ENCODE measurements at regions not wholly inside any gene's neighbourhood (a gene's known extent, or its start where the extent isn't known, plus 50 kb on each side); places are given as distances from the start of the nearest gene placed in this dataset.

DNA sequence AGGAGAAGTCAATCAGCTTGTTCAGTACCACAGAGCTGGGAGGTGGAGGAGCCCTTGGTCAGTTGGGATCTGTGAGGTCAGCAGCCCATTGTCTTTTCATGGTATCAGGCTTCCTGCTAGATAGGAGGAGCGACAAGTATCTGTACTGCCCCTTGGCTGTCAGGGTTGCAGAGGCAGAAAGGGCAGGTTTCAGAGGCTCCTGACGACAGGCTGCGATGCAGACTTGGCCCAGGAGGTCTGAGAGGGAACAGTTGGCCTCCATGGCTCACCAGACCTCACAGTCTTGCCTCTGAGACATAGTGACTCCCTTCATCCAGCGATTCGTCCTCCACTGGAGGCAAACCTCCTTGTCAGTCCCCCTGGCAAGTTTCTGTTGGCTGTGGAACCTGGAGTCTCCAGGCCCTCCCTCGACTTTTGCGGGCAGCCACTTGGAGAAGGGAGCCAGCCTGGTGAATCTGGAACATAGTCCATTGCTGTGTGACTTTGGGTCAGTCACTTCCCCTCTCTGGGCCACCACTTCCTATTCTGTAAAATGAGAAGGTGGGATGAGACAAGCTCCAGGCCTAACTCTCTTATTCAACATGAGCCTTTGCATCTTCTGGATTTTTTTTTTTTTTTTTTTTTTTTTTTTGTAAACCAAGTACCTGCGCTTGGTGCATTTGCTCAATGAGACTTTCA is 177.9 kb upstream of the TLE3 start:
- no peaks in the 10 kb centered on the region for H3K36me3 ChIP-seq (ENCODE audit: control insufficient read depth in 1 of 2, insufficient read depth in 2 of 2, low read length in 2 of 2)
- peaks cover 14% of the 10 kb centered on the region; the same call in 1 of the 2 replicates for H3K27me3 ChIP-seq (ENCODE audit: insufficient read depth, low read length)
- H3K79me2 ChIP-seq (ENCODE audit: insufficient read depth, low read length): no peaks in the 10 kb centered on the region
- no peak overlapping the region for H3K27ac ChIP-seq (ENCODE audit: low read depth, low read length)
- H3K9me2 ChIP-seq (ENCODE audit: insufficient read depth): no peaks in the 10 kb centered on the region
- DNase-seq (ENCODE audit: low read depth, low spot score): no peak
- H3K9me3 ChIP-seq (ENCODE audit: control insufficient read depth in 1 of 2, insufficient read depth in 1 of 2, low read depth in 1 of 2, low read length in 2 of 2): no peaks in the 10 kb centered on the region
- POLR2A ChIA-PET: no interaction called here
- H3K9ac ChIP-seq (ENCODE audit: low read length): no peak overlapping the region
- BruUV-seq (replicated peaks): no TSS peak
- intact Hi-C loops (cut with micrococcal nuclease): no loop called here
- H3K4me3 ChIP-seq (replicated peaks in 1 of 2; ENCODE audit: low read depth in 1 of 2, low read length in 2 of 2): no peak overlapping the region
- RAD21 ChIA-PET (ENCODE audit: low non-redundant PET in 1 of 2, low total read pairs in 2 of 2, uncharacterized antibody in 2 of 2, unreplicated experiment in 2 of 2): no interaction called here
- no peaks in the 10 kb centered on the region for H4K20me1 ChIP-seq (ENCODE audit: insufficient read depth)
- no peak overlapping the region for H3K4me2 ChIP-seq (ENCODE audit: low read length)
- H3K4me1 ChIP-seq (ENCODE audit: control insufficient read depth in 1 of 2, insufficient read depth in 2 of 2, low read length in 2 of 2): peaks cover 15 to 16% of the 10 kb centered on the region in 2 experiments
- no peak overlapping the region for H2AFZ ChIP-seq (ENCODE audit: low read depth, low read length, poor library complexity, severe bottlenecking)
- CTCF ChIA-PET: no interaction called here
- TF ChIP-seq EZH2 (IDR thresholded peaks at IDR 0.05) (no peak), CTCF (IDR thresholded peaks at IDR 0.05 in 2 of 3, conservative IDR thresholded peaks at IDR 0.05 in 1 of 3; ENCODE audit: borderline replicate concordance in 1 of 3, insufficient read depth in 1 of 3, low read depth in 2 of 3, low read length in 2 of 3) (no peak), REST (IDR thresholded peaks at IDR 0.05; ENCODE audit: low read depth) (no peak), ZNF274 (IDR thresholded peaks at IDR 0.05; ENCODE audit: low read depth, low read length) (no peak), TCF7L2 (IDR thresholded peaks at IDR 0.05; ENCODE audit: borderline replicate concordance, extremely low read depth, insufficient read depth, insufficient read length) (no peak), POLR2A (IDR thresholded peaks at IDR 0.05; ENCODE audit: borderline replicate concordance, extremely low read depth, insufficient read depth, insufficient read length) (no peak), EGR1 (IDR thresholded peaks at IDR 0.05; ENCODE audit: low read depth) (no peak), SRF (IDR thresholded peaks at IDR 0.05; ENCODE audit: low read depth) (no peak), ZBTB33 (IDR thresholded peaks at IDR 0.05; ENCODE audit: extremely low read depth, insufficient replicate concordance, low read length) (no peak), CBX3 (IDR thresholded peaks at IDR 0.05; ENCODE audit: low read depth) (no peak), EZH2phosphoT487 (IDR thresholded peaks at IDR 0.05; ENCODE audit: borderline replicate concordance) (no peak), JUND (IDR thresholded peaks at IDR 0.05) (no peak), MAX (IDR thresholded peaks at IDR 0.05) (no peak), CEBPB (IDR thresholded peaks at IDR 0.05; ENCODE audit: low read depth) (no peak), POLR2AphosphoS5 (IDR thresholded peaks at IDR 0.05; ENCODE audit: low read depth, low read length) (no peak)
- TF ChIP-seq, protein P1, sequence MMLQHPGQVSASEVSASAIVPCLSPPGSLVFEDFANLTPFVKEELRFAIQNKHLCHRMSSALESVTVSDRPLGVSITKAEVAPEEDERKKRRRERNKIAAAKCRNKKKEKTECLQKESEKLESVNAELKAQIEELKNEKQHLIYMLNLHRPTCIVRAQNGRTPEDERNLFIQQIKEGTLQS (IDR thresholded peaks at IDR 0.05): no peak
- no peak for ATAC-seq
